NCI-H69 (cell line): ENCODE measurements at regions not wholly inside any gene's neighbourhood (a gene's known extent, or its start where the extent isn't known, plus 50 kb on each side); places are given as distances from the start of the nearest gene placed in this dataset.
A peak's percentile ranks its signal among the peaks of the same experiment; 100 is the strongest.

Experiments
- DNase-seq: peaks from one replicate; lab custom pipeline; 2025; lab: John Stamatoyannopoulos, UW

DNA sequence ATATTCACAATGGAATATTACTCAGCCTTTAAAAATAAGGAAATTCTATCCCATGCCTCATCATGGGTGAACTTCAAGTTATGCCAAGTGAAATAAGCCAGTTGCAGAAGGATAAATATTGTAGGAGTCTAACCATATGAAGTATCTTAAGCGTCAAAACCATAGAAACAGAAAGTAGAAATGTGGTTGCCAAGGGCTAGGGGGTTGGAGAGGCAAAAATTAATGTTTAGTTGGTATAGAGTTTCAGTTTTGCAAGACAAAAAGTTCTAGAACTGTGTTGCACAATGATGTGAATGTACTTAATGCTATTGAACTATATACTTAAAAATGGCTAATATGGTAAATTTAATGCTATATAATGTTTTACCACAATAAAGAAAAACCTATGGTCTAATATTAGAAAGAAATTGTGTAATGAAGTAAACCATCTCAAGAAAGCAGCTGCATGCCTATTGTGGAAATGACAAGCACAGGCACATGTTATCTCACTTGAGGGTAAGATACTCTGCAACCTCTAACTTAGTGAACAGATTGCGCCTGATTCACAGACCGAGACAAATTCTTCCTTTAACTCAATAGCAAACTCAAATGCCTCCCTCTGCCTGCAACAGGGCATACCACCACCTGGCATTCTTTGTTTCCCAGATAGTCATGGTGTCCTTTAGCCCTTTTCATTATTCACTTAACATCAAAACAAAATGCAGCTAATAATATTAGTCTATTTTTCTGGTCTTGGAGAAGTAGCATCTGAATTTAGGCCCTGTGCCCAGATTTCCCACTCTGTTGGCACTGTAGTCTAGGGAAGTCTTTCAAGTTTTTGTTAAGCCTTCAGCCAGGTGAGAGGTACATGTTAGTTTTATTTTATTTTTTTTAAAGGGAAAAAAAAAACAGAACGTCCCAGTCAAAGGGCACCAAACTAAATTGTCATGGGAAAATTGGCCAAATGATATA lies 80.2 kb upstream of the ACP3 start:
- no peak for DNase-seq

DNA sequence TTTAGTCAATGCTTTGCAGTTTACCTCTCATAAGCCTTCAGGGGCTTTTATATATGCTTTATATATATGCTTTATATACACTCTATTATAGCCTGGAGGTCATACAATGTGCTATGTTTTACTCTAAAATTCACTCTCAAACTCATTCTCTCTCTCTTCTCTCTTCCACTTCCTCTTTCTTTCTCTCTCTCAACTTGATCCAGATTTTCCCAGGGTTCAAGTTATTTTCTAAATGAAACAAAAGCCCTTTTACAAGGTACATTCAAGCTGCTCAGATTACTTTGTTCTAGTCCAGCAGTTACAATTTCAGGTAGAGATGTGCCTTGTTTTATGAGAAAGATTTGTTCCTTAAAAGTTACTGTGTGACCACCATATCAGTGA lies 79.6 kb upstream of the ACP3 start:
- no peak for DNase-seq

DNA sequence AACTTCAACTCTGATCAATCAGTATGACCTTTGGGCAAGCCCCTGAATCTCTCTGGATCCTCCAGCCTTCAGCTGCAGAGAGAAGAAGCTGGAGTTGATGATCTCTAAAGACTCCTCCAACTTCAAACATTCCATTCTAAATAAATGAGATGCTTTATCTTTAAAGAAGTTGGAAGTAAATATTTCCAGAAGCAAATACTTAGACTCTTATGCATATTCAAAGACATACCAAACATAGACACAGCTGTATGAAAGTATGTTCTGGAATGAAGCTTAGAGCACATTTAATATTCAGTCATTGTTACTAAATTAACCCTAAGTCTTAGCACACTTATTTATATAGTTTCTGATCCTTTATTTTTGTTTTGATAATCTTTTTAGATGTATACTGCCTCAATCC lies 77.6 kb upstream of the ACP3 start:
- DNase-seq = no peak

DNA sequence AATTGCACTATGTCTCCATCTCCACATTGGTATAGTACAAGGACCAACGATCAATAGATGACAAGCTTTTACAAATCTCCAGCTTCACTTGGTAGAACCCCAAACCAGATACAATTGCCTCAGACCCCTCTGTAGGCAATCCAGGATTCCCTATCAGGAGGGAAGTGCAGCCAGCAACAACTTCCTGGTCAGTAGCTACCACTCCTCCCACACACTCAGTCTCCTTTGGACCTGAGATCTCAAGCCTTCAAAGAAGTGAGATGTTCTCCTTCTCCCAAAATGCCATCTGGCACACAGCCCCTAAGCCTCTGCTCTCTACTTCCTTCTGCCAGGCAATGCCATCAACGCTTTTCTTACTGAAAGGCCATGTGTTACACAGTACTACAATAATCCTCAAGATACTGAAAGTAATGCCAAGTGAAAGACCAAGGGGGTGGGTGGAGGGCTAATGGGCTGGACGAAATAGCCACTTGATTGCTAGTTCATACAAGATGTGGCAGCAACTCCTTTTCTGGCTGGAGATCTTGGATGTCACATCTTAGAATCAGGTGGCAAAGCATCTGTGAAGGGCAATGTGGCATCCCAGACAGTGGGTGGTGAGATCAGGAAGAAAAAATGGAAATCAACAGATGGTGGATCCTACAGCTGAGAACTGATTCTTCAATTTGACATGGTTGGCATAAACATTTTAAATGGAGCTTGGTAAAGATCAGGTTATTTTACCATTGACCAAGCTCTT lies 75.3 kb upstream of the ACP3 start:
- DNase-seq = no peak

DNA sequence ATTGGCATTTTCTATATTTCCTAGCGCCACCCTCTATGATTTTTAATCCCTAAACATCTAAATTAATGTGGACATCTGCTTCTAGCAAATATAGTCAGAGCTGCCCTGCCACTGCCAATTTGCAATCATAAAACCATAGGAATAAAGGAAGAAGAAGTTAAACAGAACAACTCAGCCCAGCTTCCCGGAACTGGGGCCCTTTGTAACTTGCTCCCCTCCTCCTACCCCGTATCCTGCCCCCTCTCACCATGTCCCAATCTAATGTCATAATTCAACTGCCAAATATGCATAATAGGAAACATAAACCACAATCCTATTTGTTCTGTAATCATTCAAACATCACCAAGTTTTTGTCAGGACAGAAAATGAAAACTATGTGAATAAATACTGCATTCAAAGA lies 74.4 kb upstream of the ACP3 start:
- DNase-seq = no peak

DNA sequence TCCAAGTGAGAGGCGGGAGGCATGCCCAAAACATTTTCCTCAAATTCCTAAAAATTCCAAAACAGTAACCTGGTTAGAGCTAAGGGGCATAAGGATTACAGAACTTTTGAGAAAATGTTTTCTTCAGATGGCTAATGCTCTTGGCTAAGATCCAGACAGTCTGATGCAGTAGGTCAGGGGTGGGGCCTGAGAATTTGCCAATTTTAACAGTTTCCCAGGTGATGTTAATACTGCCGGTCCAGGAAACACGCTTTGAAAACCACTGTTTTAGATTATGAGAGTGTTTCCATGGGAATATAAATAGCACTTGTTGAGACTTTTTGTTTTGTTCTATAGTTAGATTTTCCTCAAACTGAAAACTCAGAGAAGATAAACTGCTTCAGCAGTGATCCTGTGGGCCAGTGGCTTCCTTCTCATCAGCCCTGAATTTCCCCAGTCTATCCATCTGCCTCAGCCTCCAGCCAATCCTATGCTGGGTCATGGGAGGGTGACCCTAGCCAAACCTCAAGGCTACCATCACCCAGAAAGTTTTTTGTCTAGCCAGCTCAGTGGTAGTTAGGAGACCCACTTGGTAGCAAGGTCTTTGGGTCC lies 71.6 kb upstream of the ACP3 start:
- no peak for DNase-seq

DNA sequence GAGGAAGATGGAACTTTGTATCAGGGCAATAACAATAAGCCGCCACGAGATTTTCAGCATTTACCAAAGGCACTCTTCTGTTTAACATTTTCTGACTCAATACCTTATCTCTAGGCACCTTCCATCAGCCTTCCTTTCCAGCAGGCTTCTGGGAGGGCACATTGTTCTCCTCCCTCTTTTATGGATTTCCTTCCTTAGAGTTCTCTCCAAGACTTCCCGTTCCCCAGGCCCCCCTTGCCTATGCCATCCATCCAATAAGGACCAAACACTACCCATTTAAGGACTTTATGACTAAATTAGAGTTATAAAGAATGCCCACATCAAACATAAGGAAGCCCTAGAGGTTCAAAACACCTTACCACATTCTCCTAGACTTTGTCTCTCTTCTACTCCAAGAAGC lies 71.0 kb upstream of the ACP3 start:
- no peak for DNase-seq

DNA sequence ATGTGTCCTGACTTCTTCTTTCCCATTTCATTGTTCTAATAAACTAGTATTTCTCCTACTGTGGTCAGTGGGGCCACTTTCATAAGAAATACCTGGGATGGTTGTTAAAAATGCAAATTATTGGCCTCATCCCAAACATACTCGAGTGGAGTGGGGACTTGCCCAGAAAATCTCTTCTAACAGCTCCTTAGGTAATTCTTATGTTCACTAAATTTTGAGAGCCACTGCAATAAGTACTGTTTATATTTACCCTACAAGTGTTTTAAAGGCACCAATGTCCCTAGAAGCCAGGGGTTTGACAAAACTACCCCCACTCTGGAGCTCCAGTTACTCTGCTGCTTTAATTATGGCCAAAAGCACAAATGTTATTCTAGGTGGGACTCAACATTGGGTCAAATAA lies 70.0 kb upstream of the ACP3 start:
- DNase-seq = no peak

DNA sequence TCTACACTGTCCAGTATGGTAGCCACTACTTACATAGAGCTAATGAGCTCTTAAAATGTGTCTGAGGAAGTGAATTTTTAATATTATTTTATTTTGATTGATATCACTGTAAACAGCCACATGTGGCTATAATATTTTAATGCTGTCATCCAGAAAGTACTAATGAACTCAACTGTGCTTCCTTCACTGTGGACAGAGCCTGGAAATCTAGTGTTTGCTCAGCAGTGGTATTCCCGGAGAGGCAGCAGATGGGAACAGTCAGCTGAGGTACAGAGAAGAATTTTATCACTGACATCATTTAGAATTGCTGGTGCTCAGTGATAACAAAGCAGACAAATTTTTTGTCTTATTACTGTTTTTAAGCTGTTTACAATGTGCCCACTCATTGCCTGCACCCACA lies 68.7 kb upstream of the ACP3 start:
- no peak for DNase-seq

DNA sequence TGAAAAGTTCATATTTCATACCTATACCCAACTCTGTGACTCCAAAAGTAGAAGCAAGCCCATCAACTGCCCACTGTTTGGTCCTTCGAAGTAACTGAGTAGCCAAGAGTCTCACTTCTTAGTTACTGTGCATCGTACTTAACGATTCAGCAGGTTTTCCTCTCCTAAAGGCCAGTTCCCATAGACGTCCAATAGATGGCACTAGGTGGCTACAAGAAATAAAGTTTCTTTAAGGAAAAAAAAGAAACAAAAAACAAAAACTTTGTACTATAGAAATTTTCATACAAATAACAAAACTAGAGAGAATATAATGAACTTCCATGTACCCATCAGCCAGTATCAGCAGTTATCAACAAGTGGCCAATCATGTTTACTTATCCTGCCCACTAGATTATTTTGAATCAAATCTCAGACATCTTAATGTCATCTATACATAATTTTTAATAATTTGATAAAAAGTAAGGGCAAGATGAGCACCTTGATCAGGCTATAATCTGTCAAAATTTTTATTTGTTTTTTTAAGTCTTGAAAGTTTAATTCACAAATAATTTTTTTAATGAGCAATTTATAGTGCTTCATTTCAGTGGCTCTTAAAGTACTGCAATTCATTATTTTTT lies 63.8 kb upstream of the ACP3 start:
- peak; percentile 42 for DNase-seq

DNA sequence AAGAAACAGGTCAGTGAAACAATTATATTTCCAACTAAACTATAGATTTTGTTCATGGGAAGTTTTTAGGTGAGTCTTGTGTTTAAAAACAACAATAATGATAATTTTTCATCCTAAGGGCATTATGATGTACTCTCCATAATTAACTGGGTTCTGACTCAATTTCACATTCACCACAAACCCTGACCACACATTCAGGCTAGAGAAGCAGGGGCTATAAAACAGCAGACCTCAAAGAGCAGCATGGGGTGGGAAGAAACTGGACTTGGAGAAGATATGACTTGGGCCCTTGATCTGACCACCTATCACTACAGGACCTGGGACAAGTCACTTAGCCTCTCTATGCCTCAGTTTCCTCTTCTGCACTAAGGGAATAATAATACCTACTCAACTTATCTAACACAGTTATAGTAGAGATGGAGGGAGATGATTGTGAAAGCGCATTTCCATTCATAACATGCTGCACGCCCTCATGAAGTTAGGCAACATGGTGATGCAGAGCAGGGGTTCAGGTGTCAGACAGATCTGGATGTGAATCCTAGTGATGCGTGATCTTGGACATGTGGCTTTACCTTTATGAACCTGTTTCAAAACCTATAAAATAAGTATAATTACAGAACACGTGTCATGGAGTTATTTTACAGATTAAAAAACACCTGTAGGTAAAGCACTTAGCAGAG lies 63.0 kb upstream of the ACP3 start:
- DNase-seq = no peak

DNA sequence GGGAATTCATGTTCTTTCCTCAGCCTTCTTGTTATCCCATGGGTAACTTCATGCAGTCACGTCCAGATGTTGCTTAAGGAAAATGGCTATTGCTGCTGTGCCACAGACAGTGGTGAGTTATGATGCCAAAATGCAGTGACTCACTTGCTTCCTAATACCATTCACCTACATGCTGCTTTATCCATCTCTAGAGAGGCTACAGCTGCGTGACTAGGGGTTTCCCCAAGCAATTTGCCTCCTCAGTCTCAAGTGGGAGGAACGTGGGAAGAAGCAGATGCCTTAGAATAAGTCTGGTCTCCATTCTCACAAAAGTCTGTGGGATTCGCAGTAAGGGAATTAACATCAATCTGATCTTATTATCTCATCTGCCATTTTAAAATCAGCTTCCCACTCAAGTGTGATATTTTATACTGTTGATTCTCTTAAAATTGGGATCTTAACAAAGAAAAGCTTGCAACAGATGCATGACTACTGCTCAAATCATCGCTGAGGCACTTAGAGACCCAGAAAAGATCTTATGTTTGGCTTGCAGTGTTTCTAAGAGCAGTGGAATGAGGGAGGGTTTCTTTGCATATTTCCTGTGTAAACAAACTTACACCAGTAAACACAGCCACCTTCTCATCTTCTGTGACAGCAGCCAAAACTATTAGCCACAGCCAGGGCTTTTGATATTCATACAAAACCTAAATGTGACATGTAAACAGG lies 62.0 kb upstream of the ACP3 start:
- no peak for DNase-seq

DNA sequence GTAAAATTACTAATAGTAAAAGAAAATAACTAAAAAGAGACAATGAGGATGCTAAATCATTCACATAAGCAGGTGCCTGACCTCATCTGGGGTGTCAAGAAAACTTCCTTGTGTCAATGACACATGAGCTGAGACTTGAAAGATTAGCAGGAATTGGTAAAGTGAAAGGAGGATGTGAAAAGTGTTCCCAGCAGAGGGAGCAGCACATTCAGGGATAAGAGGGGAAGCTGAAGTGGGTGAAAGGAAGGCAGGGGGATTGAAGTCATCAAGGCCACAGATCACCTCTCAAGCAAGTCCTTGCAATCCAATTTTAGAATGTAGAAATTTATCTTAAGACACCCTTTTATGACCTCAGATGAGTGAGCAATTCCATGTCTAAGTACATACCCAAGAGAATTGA lies 60.2 kb upstream of the ACP3 start:
- DNase-seq = no peak

DNA sequence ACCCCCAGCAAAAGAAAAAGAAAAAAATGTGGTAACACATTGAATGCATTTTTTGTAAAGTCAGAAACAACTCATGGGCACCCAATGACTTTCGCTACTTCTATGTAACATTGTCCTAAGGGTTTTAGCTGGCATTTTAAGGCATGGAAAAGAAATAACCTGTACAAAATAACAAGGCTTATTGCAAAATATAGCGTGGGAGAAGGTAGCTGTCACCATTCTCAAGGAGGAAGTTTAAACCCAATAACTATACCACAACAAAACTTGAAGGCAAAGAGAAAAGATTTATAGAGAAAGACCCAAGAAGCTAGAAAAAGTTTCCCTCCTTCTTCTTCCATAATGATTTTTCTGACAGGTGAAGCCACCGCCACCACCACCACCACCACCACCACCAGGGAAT lies 55.7 kb upstream of the ACP3 start:
- no peak for DNase-seq

DNA sequence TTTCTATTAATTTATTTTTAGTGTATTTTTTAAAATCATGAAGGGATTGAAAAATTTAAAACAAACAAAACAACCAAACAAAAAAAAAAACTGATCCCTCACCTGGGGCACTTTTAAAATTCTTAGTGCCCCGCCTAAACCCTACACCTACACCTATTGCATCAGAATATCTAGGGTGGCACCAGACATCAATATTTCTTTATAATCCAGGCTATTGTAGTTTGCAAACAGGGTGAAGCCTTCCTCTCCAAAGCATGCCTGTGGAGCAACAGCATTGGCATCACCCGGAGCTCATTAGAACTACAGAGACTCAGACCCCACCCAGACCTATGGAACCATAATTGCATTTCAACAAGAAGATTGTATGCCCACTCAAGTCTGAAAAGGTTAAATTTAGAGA lies 54.9 kb upstream of the ACP3 start:
- DNase-seq = no peak

DNA sequence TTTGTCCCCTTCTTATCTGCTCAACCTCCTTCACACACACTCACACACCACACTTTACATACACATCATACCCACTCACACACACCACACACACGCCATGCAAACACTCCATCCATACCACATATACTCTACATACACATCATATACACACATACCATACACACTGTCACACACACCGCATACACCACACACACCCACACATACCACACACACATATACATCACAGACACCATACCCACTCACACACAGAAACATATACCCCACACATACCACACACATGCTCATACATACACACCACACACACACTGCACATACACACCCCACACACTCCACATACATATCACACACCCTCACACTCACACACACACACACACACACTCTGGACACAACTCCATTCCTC lies 54.3 kb upstream of the ACP3 start:
- no peak for DNase-seq

DNA sequence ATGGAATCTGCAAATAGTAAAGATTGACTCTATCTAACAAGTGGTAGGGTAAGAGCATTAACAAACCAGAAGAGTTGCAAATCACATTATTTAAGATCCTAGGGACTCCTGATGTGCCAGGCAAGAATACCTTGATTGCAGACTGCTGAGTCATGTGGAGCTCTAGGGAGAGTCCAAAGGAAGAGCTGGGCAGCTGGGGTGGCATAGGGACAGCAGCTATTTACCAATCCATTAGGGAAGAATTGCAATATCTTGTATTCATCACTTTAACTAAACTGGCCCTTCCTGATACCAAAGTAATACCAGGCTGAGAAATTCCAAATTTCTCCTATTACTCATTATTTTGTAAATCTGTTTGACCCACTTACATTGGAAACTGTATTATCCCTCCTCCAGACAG lies 52.2 kb upstream of the ACP3 start:
- DNase-seq = no peak

DNA sequence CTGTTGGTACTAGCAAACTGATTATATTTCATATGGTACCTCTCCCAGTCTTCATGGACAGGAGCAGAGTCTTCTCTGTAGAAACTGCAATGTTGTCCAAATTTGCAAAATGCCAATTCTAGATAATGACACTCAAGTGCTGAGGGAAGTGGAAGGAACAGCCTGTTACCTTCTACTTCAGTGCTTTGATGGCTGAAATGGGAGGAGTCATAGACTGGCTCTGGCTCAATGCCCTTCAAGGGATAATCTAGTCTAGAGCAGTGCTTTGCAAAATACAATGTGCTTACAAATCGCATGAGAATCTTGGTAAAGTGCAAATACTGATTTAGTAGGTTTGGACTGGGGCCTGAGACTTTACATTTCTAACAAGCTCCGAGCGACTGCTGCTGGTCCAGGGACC lies 51.7 kb upstream of the ACP3 start:
- DNase-seq = no peak

DNA sequence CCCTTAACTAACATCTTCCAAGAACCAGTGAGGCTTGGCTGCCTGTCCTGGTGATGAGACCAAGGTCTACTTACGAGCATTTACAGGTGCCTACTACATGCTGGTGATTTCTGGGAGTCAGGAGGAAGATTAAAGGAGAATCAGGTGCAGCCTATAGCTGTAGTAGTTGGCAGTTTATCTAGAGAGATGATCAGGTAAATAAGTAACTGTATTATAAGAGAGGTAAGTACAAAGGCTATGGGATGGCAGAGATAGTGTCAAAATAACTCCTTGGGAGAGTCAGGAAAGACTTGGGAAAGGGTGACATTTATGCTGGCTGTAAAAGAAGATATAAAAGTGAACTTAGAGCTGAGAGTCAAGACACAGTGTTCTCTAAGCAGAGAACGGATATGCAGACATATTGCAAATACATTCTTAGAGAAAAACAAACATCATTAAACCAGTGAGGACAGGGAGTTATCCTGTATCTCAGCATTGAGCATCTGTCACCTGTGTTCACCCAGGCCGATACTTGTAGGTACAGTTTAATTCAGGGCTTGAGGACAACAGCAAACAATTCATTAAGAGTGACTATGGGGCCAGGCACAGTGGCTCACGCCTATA lies 49.7 kb upstream of the ACP3 start:
- DNase-seq = no peak
